GM10266 (cell line): ENCODE measurements at regions not wholly inside any gene's neighbourhood (a gene's known extent, or its start where the extent isn't known, plus 50 kb on each side); places are given as distances from the start of the nearest gene placed in this dataset.

Experiments
- DNase-seq: peaks from one replicate; pipeline ENCODE4 v3.0.0; 2012; ENCODE audit errors: extremely low spot score
- TF ChIP-seq, protein P1 (sequence below): IDR thresholded peaks from 2 replicates; pipeline ENCODE4 v1.5.1; 2012; ENCODE audit warnings: mild to moderate bottlenecking, low read depth; ENCODE audit not compliant: control insufficient read depth, insufficient read depth; ENCODE audit errors: missing control alignments

- TF ChIP-seq, protein P1, sequence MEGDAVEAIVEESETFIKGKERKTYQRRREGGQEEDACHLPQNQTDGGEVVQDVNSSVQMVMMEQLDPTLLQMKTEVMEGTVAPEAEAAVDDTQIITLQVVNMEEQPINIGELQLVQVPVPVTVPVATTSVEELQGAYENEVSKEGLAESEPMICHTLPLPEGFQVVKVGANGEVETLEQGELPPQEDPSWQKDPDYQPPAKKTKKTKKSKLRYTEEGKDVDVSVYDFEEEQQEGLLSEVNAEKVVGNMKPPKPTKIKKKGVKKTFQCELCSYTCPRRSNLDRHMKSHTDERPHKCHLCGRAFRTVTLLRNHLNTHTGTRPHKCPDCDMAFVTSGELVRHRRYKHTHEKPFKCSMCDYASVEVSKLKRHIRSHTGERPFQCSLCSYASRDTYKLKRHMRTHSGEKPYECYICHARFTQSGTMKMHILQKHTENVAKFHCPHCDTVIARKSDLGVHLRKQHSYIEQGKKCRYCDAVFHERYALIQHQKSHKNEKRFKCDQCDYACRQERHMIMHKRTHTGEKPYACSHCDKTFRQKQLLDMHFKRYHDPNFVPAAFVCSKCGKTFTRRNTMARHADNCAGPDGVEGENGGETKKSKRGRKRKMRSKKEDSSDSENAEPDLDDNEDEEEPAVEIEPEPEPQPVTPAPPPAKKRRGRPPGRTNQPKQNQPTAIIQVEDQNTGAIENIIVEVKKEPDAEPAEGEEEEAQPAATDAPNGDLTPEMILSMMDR: no peak
- DNase-seq: no peak
Observed at GRCh38 chr2:153819501-153819900, 52.2 kb upstream of the GALNT13 start.
